ENCODE measurements at regions not wholly inside any gene's neighbourhood (a gene's known extent, or its start where the extent isn't known, plus 50 kb on each side); places are given as distances from the start of the nearest gene placed in this dataset.
"Not testable (repeated sequence)": the region's sequence is repeated elsewhere in the genome, so short reads cannot be mapped to it uniquely, and the experiment has no call there.

- no peak for DNase-seq
These were observed 131.7 kb downstream of the BCL2L11 start for GRCh38 chr2:111252436-111252835.

- DNase-seq, result not testable (repeated sequence)
These were observed 134.2 kb downstream of the BCL2L11 start for GRCh38 chr2:111254916-111255315.

- DNase-seq, result not testable (repeated sequence)
These were observed 135.9 kb downstream of the BCL2L11 start for GRCh38 chr2:111256628-111257027.

DNA sequence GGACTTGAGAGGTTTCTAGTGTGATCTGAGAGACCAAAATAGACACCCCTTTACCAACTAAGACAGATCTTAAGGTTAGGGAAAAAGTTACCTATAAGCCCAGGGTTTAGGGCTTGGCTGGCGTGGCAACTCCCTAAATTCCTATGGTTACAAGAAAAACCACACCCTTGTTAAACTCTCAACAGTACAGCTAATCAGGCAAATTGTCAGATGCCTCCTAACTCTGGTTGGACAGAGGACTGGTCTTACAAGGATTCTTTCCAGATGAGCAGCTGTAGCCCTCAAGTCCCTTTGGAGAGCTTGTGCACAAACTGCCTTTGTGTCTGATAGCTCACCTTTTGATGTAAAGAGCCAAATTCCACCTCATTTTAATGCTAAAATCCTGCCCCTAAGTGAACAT is 136.9 kb downstream of the BCL2L11 start:
- DNase-seq, result not testable (repeated sequence)

GRCh38 chr2:111258318-111258717 is 137.6 kb downstream of the BCL2L11 start:
- not testable (repeated sequence) for DNase-seq

DNA sequence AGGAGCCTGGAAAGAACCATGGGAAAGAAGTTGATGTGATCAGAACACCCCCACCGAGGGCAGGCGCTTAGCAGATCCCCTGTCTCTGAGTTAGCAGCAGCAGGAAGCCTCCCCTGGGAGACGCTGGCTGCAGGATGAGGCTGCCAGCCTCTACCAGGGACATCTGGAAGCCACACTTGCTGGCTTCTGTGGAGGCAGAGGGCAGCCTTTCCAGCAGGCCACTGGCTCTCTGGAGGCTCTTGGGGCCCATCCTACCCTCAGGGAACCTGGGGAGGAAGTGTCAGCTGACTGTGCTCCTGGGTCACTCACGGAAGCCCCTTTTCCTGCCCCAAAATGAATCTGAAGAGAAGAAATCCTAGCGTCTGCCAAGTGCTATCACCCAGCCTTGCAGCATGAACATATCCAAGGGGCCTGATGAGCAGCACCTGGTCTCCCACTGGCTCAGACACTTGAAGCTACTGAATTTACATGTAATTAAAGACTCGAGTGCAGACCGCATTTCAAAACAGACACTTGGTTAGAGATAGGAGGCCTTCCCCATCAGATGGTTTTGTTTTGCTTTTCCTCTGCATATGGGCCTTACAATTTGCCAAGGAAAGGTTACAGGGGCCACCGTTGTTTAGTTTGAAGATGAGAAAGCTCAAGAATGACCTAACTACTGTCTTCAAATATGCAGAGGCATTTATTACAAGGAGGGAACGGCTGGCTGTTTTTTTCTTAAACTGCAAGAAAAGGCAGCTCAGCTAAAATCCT is 142.1 kb downstream of the BCL2L11 start:
- DNase-seq, result not testable (repeated sequence)

DNA sequence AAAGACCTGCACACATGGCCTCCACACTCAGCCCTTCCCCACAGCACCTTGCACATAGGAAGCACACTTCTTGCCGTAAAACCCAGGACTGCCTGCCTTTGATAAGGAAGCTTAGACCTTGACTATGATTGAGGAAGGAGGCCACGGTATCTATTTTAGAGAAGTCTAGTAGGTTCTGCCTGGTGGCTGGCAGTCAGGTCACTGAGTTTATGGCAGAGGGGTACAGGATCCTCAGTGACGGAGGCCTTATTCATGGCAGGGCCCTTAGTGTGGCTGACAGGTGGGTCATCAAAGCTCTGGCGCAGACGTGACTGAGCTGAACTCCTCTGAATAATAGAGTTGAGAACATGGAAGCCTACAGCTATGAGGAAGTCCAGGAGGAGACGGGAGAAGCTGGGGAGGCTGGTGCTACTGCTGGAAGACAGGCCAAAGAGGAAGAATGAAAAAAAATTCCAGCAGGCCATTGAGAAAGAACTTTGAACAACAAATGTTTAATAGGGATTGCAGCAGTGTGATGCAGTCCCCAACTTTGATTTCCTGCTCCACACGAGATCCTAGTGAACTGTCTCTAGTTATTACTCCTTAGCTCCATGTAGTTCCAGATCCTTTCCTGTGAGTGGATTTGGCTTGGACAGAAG is 142.8 kb downstream of the BCL2L11 start:
- not testable (repeated sequence) for DNase-seq

DNA sequence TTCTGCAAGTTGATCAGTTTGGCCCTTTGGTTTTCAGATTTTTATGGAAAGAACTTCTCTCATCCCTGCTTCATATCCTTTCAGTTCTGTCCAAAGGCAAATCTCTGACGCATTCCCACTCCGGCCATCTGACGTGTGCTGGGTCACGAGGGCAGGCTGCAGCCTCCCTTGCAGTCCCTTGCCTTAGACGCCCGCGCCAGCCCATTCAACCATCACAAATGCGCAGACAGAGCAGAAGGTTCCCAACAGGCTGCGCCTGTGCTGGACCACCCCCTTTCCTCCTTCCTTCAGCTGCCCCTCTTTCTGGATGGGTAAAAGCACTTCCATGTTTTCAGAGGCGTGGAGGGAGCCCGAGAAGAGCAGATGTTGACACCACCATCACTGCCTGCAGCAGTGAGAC is 144.2 kb downstream of the BCL2L11 start:
- not testable (repeated sequence) for DNase-seq

GRCh38 chr2:111266556-111266955 is 145.8 kb downstream of the BCL2L11 start:
- DNase-seq, result not testable (repeated sequence)

GRCh38 chr2:111267038-111267437 is 146.3 kb downstream of the BCL2L11 start:
- DNase-seq, result not testable (repeated sequence)

GRCh38 chr2:111269761-111270323 is 149.1 kb downstream of the BCL2L11 start:
- not testable (repeated sequence) for DNase-seq

DNA sequence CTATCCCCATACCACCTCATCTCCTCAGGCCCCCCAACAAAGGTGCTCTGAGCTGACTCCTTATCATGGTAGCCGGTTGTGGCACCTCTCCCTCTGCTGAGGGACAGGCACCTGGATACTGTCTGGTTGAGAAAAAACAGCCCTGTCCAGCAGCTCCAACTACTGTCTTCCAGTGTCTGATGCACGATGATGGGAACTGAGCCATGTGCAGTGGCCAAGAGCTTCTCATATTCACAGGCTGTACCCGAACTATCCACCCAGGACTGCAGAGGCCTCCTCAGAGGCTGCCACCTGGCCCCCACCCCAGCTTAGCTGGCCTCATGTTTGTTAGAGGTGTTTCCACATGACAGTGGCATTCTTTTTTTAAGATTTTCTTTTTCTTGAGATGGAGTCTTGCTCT is 149.9 kb downstream of the BCL2L11 start:
- not testable (repeated sequence) for DNase-seq

- not testable (repeated sequence) for DNase-seq
These were observed 151.1 kb downstream of the BCL2L11 start for GRCh38 chr2:111271647-111272304.

- DNase-seq, result not testable (repeated sequence)
These were observed 152.3 kb downstream of the BCL2L11 start for GRCh38 chr2:111273007-111273406.

GRCh38 chr2:111275047-111275853 is 154.5 kb downstream of the BCL2L11 start:
- DNase-seq, result not testable (repeated sequence)

- not testable (repeated sequence) for DNase-seq
These were observed 155.1 kb downstream of the BCL2L11 start for GRCh38 chr2:111275854-111276171.

DNA sequence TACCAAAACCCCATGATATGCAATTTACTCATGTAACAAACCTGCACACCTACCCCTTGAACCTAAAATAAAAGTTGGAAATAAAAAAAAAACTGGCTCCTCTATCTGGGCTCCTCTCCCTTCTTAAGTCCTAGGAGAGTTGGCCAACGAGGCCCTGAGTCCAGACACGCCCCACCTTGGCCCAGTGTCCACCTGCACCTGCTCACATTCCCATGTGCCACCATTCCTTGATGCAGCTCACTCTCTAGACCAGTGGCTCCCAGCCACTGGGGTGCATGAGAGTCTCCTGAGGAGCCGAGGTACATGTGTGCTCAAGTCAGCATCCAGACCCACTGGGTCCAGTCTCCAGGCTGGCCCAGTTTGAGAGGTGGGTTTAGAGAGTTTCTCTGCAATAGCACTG is 157.4 kb downstream of the BCL2L11 start:
- not testable (repeated sequence) for DNase-seq

GRCh38 chr2:111280709-111281286 is 160.1 kb downstream of the BCL2L11 start:
- not testable (repeated sequence) for DNase-seq

- DNase-seq, result not testable (repeated sequence)
These were observed 161.4 kb downstream of the BCL2L11 start for GRCh38 chr2:111282162-111282561.

DNA sequence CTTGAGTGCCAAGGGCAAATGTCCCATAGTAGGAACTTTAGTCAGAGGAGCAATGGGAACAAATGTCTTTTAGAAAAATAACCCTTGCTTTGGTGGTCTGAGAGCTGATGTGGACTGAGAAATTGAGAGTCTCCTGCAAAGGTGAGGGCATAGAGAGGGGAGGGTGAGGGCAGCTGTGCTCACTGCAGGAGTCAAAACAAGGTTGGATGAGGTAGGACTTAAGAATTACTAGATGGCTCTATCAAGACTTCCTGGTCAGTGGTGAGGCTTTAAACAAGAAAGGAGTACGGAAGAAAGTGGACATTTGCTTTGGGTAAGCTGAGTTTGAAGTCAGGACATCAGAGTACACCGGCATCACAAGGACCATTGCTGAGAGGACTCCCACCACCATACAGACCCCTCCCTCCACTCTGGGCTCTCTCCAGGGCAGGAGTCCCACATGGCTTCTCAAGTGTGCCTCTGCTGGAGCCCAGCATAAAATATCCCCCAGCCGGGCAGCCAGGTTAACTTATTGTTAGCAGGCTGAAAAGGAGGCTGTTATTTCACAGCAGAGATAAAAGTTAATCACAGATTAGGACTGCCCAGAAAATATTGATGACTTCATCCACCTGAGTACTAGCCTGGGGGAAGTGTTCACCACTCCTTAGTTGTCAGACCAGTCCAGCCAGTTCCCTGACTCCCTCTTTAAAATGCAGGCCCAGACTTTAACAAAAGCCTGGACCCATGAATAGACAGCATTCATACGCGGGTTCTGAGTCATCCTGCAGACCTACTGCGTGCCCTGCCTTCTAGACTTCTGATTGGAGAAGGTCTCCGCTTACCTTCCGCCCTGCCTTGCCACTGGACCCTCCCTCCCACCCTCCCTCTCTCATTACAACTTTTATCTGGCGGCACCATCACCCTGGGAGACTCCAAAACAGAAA is 167.2 kb downstream of the BCL2L11 start:
- DNase-seq, result not testable (repeated sequence)

GRCh38 chr2:111290370-111290769 is 169.7 kb downstream of the BCL2L11 start:
- not testable (repeated sequence) for DNase-seq

All from NCI-H446 (cell line).